OCI-LY7 (cell line): ENCODE measurements at regions not wholly inside any gene's neighbourhood (a gene's known extent, or its start where the extent isn't known, plus 50 kb on each side); places are given as distances from the start of the nearest gene placed in this dataset.

Source experiments
- CTCF ChIP-seq: fragments of 200-600 bp; sonication (generic); conservative IDR thresholded peaks from 2 replicates; pipeline ENCODE4 v1.5.1; 2014; ENCODE audit warnings: mild to moderate bottlenecking, antibody characterized with exemption, low read length, moderate library complexity, mixed read lengths
- EZH2phosphoT487 ChIP-seq: fragments of 200-600 bp; sonication (generic); IDR thresholded peaks from 2 replicates; pipeline ENCODE4 v1.6.1; 2018; ENCODE audit warnings: low read depth, borderline replicate concordance, mild to moderate bottlenecking, mixed run types, antibody characterized with exemption, low read length, moderate library complexity, mixed read lengths

DNA sequence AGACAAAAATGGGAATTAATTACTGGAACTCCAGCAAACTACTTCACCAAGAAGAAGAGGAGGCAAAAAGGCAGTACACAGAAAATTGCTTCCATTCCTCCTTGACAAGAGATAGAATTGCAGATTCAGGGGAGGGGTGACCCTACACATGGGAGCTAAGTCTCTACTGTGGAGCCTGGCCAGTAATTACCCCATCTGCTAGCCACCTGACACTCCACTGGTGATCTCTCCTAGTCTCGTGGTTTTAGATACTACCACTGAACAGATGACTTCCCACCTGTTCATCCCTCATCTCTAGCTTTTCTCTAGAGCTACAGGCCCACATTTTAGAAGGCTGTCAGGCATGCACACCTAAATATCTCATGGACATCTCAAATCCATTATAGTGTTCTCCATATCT is 224.3 kb upstream of the NR2F2 start:
- TF ChIP-seq CTCF (no peak), EZH2phosphoT487 (no peak)
